ENCODE measurements at regions not wholly inside any gene's neighbourhood (a gene's known extent, or its start where the extent isn't known, plus 50 kb on each side); places are given as distances from the start of the nearest gene placed in this dataset.

GRCh38 chr10:44477046-44477425 is 92.1 kb upstream of the CXCL12 start:
- Histone ChIP-seq H3K27ac (ENCODE audit: insufficient read depth, low read length, poor library complexity, severe bottlenecking) (no peak overlapping the region), H3K9me3 (ENCODE audit: control insufficient read depth in 2 of 2, low read length in 2 of 2) (no peaks in the 10 kb centered on the region), H3K27me3 (ENCODE audit: control insufficient read depth, insufficient read depth, low read length) (no peaks in the 10 kb centered on the region), H3K4me1 (ENCODE audit: control insufficient read depth, insufficient read depth, low read length, poor library complexity, severe bottlenecking) (no peaks in the 10 kb centered on the region), H3K4me3 (ENCODE audit: low read depth, low read length) (no peak overlapping the region), H3K36me3 (ENCODE audit: control insufficient read depth, insufficient read depth, low read length) (no peaks in the 10 kb centered on the region)
- Mint-ChIP-seq H3K9me3 (peaks cover 0 to 12% (median 2%) of the 10 kb centered on the region in 7 donors), H3K36me3 (no peaks in the 10 kb centered on the region), H3K4me1 (no peaks in the 10 kb centered on the region), H3K27ac (peak overlapping the region in 1 of 3 donors; percentile 58), H3K27me3 (no peaks in the 10 kb centered on the region), H3K4me3 (no peak overlapping the region)
- no peak for ATAC-seq (ENCODE audit: low read depth in 2 of 2)
- DNase-seq = no peak

GRCh38 chr10:44478040-44478439 is 93.1 kb upstream of the CXCL12 start:
- no peaks in the 10 kb centered on the region for H3K36me3 Mint-ChIP-seq
- no peaks in the 10 kb centered on the region for H3K4me1 Mint-ChIP-seq
- Histone ChIP-seq H3K27me3 (ENCODE audit: control insufficient read depth, insufficient read depth, low read length) (no peaks in the 10 kb centered on the region), H3K4me1 (ENCODE audit: control insufficient read depth, insufficient read depth, low read length, poor library complexity, severe bottlenecking) (no peaks in the 10 kb centered on the region), H3K4me3 (ENCODE audit: low read depth, low read length) (no peak overlapping the region), H3K36me3 (ENCODE audit: control insufficient read depth, insufficient read depth, low read length) (no peaks in the 10 kb centered on the region), H3K27ac (ENCODE audit: insufficient read depth, low read length, poor library complexity, severe bottlenecking) (no peak overlapping the region), H3K9me3 (ENCODE audit: control insufficient read depth in 2 of 2, low read length in 2 of 2) (no peaks in the 10 kb centered on the region)
- H3K9me3 Mint-ChIP-seq = peaks cover 2 to 12% (median 5%) of the 10 kb centered on the region in 7 donors
- H3K4me3 Mint-ChIP-seq = no peak overlapping the region
- no peak overlapping the region for H3K27ac Mint-ChIP-seq
- H3K27me3 Mint-ChIP-seq = no peaks in the 10 kb centered on the region
- DNase-seq (no peak), ATAC-seq (ENCODE audit: low read depth in 2 of 2) (no peak)

- H3K4me3 ChIP-seq (ENCODE audit: low read depth, low read length) = no peak overlapping the region
- no peak overlapping the region for H3K27ac ChIP-seq (ENCODE audit: insufficient read depth, low read length, poor library complexity, severe bottlenecking)
- H3K9me3 ChIP-seq (ENCODE audit: control insufficient read depth in 2 of 2, low read length in 2 of 2) = no peaks in the 10 kb centered on the region
- no peaks in the 10 kb centered on the region for H3K4me1 Mint-ChIP-seq
- peaks cover 2 to 12% (median 5%) of the 10 kb centered on the region in 7 donors for H3K9me3 Mint-ChIP-seq
- no peak overlapping the region for H3K4me3 Mint-ChIP-seq
- ATAC-seq (ENCODE audit: low read depth in 2 of 2) = no peak
- H3K27me3 ChIP-seq (ENCODE audit: control insufficient read depth, insufficient read depth, low read length) = no peaks in the 10 kb centered on the region
- H3K36me3 Mint-ChIP-seq = no peaks in the 10 kb centered on the region
- no peaks in the 10 kb centered on the region for H3K27me3 Mint-ChIP-seq
- no peak for DNase-seq
- peak overlapping the region in 1 of 3 donors; percentile 71 for H3K27ac Mint-ChIP-seq
- H3K4me1 ChIP-seq (ENCODE audit: control insufficient read depth, insufficient read depth, low read length, poor library complexity, severe bottlenecking) = no peaks in the 10 kb centered on the region
- H3K36me3 ChIP-seq (ENCODE audit: control insufficient read depth, insufficient read depth, low read length) = no peaks in the 10 kb centered on the region
These were observed 94.2 kb upstream of the CXCL12 start for GRCh38 chr10:44478876-44479705.

GRCh38 chr10:44492678-44493077 is 107.8 kb upstream of the CXCL12 start:
- Histone ChIP-seq H3K4me1 (ENCODE audit: control insufficient read depth, insufficient read depth, low read length, poor library complexity, severe bottlenecking) (no peaks in the 10 kb centered on the region), H3K36me3 (ENCODE audit: control insufficient read depth, insufficient read depth, low read length) (no peaks in the 10 kb centered on the region), H3K27me3 (ENCODE audit: control insufficient read depth, insufficient read depth, low read length) (no peaks in the 10 kb centered on the region), H3K4me3 (ENCODE audit: low read depth, low read length) (no peak overlapping the region), H3K27ac (ENCODE audit: insufficient read depth, low read length, poor library complexity, severe bottlenecking) (no peak overlapping the region), H3K9me3 (ENCODE audit: control insufficient read depth in 2 of 2, low read length in 2 of 2) (no peaks in the 10 kb centered on the region)
- H3K4me3 Mint-ChIP-seq = no peak overlapping the region
- H3K36me3 Mint-ChIP-seq = no peaks in the 10 kb centered on the region
- H3K27ac Mint-ChIP-seq = no peak overlapping the region
- H3K9me3 Mint-ChIP-seq = peaks cover 0 to 13% (median 2%) of the 10 kb centered on the region in 7 donors
- DNase-seq (no peak), ATAC-seq (ENCODE audit: low read depth in 2 of 2) (no peak)
- H3K27me3 Mint-ChIP-seq = no peaks in the 10 kb centered on the region
- H3K4me1 Mint-ChIP-seq = no peaks in the 10 kb centered on the region

- H3K4me1 Mint-ChIP-seq = no peaks in the 10 kb centered on the region
- Histone ChIP-seq H3K4me3 (ENCODE audit: low read depth, low read length) (no peak overlapping the region), H3K36me3 (ENCODE audit: control insufficient read depth, insufficient read depth, low read length) (no peaks in the 10 kb centered on the region), H3K4me1 (ENCODE audit: control insufficient read depth, insufficient read depth, low read length, poor library complexity, severe bottlenecking) (no peaks in the 10 kb centered on the region), H3K9me3 (ENCODE audit: control insufficient read depth in 2 of 2, low read length in 2 of 2) (no peaks in the 10 kb centered on the region), H3K27me3 (ENCODE audit: control insufficient read depth, insufficient read depth, low read length) (no peaks in the 10 kb centered on the region), H3K27ac (ENCODE audit: insufficient read depth, low read length, poor library complexity, severe bottlenecking) (no peak overlapping the region)
- ATAC-seq (ENCODE audit: low read depth in 2 of 2) (no peak), DNase-seq (no peak)
- no peak overlapping the region for H3K4me3 Mint-ChIP-seq
- no peak overlapping the region for H3K27ac Mint-ChIP-seq
- no peaks in the 10 kb centered on the region for H3K27me3 Mint-ChIP-seq
- H3K9me3 Mint-ChIP-seq = peaks cover 0 to 9% (median 4%) of the 10 kb centered on the region in 7 donors
- H3K36me3 Mint-ChIP-seq = no peaks in the 10 kb centered on the region
These were observed 113.3 kb upstream of the CXCL12 start for GRCh38 chr10:44498222-44498621.

GRCh38 chr10:44500451-44500850 is 115.6 kb upstream of the CXCL12 start:
- DNase-seq (no peak), ATAC-seq (ENCODE audit: low read depth in 2 of 2) (no peak)
- Mint-ChIP-seq H3K9me3 (peaks cover 0 to 9% (median 4%) of the 10 kb centered on the region in 7 donors), H3K27me3 (no peaks in the 10 kb centered on the region), H3K27ac (no peak overlapping the region), H3K4me1 (no peaks in the 10 kb centered on the region), H3K36me3 (no peaks in the 10 kb centered on the region), H3K4me3 (no peak overlapping the region)
- Histone ChIP-seq H3K36me3 (ENCODE audit: control insufficient read depth, insufficient read depth, low read length) (no peaks in the 10 kb centered on the region), H3K9me3 (ENCODE audit: control insufficient read depth in 2 of 2, low read length in 2 of 2) (no peaks in the 10 kb centered on the region), H3K4me1 (ENCODE audit: control insufficient read depth, insufficient read depth, low read length, poor library complexity, severe bottlenecking) (no peaks in the 10 kb centered on the region), H3K27ac (ENCODE audit: insufficient read depth, low read length, poor library complexity, severe bottlenecking) (no peak overlapping the region), H3K27me3 (ENCODE audit: control insufficient read depth, insufficient read depth, low read length) (no peaks in the 10 kb centered on the region), H3K4me3 (ENCODE audit: low read depth, low read length) (no peak overlapping the region)

- H3K27me3 Mint-ChIP-seq = no peaks in the 10 kb centered on the region
- H3K9me3 ChIP-seq (ENCODE audit: control insufficient read depth in 2 of 2, low read length in 2 of 2) = no peaks in the 10 kb centered on the region
- no peak overlapping the region for H3K27ac ChIP-seq (ENCODE audit: insufficient read depth, low read length, poor library complexity, severe bottlenecking)
- no peak for ATAC-seq (ENCODE audit: low read depth in 2 of 2)
- no peak overlapping the region for H3K27ac Mint-ChIP-seq
- H3K4me1 Mint-ChIP-seq = no peaks in the 10 kb centered on the region
- no peak for DNase-seq
- peaks cover 0 to 6% (median 3%) of the 10 kb centered on the region in 7 donors for H3K9me3 Mint-ChIP-seq
- no peaks in the 10 kb centered on the region for H3K36me3 Mint-ChIP-seq
- no peaks in the 10 kb centered on the region for H3K27me3 ChIP-seq (ENCODE audit: control insufficient read depth, insufficient read depth, low read length)
- no peaks in the 10 kb centered on the region for H3K4me1 ChIP-seq (ENCODE audit: control insufficient read depth, insufficient read depth, low read length, poor library complexity, severe bottlenecking)
- no peak overlapping the region for H3K4me3 ChIP-seq (ENCODE audit: low read depth, low read length)
- no peaks in the 10 kb centered on the region for H3K36me3 ChIP-seq (ENCODE audit: control insufficient read depth, insufficient read depth, low read length)
- H3K4me3 Mint-ChIP-seq = no peak overlapping the region
These were observed 121.5 kb upstream of the CXCL12 start for GRCh38 chr10:44506386-44506785.

All from CD4-positive, CD25-positive, alpha-beta regulatory T cell (primary cell).